PC-9 (cell line): ENCODE measurements at regions not wholly inside any gene's neighbourhood (a gene's known extent, or its start where the extent isn't known, plus 50 kb on each side); places are given as distances from the start of the nearest gene placed in this dataset.

Experiments used
- BruUV-seq: library from RNA; stranded (reverse); fragments of 400-500 nt; replicated peaks from 2 replicates; lab custom pipeline; 2021; lab: Mats Ljungman, UMichigan
- CTCF ChIA-PET: fragments of 300-600 bp; sonication (Branson Sonifier 250); formaldehyde crosslinking; loops from one replicate; lab custom pipeline; 2022; ENCODE audit warnings: antibody characterized with exemption; lab: Charles Lee
- POLR2A ChIA-PET: fragments of 300-600 bp; sonication (Branson Sonifier 250); formaldehyde crosslinking; loops from one replicate; lab custom pipeline; 2022; ENCODE audit warnings: antibody characterized with exemption; ENCODE audit not compliant: unreplicated experiment; lab: Charles Lee
- DNase-seq, 2 experiments: peaks; one replicate each; pipeline versions ENCODE4 v3.0.0 to v3.0.0-alpha.2; 2015 to 2022; ENCODE audit warnings: mixed read lengths in 1 of 2
- H2AFZ ChIP-seq: fragments of 200-600 bp; sonication (generic); 2 replicates; pipeline ENCODE4 v1.8.1; 2017; ENCODE audit warnings: antibody characterized with exemption
- H3F3A ChIP-seq: fragments of 200-600 bp; sonication (generic); 2 replicates; pipeline ENCODE4 v1.8.1; 2017; ENCODE audit warnings: antibody characterized with exemption, mild to moderate bottlenecking, low read depth; ENCODE audit not compliant: insufficient read depth
- H3K27ac ChIP-seq: fragments of 200-600 bp; sonication (generic); 2 replicates; pipeline ENCODE4 v1.6.1; 2016; ENCODE audit warnings: mixed run types
- H3K27me3 ChIP-seq: fragments of 200-600 bp; sonication (generic); 2 replicates; pipeline ENCODE4 v1.6.1; 2016; ENCODE audit warnings: low read depth, mixed run types; ENCODE audit not compliant: insufficient read depth
- H3K36me3 ChIP-seq: fragments of 200-600 bp; sonication (generic); 2 replicates; pipeline ENCODE4 v1.6.1; 2016; ENCODE audit warnings: low read depth, mixed run types
- H3K4me1 ChIP-seq: fragments of 200-600 bp; sonication (generic); replicated peaks from 2 replicates; pipeline ENCODE4 v1.6.1; 2016; ENCODE audit warnings: mixed run types; ENCODE audit not compliant: insufficient read depth
- H3K4me2 ChIP-seq: fragments of 200-600 bp; sonication (generic); 2 replicates; pipeline ENCODE4 v1.6.1; 2017; ENCODE audit warnings: mixed run types
- H3K4me3 ChIP-seq: fragments of 200-600 bp; sonication (generic); 2 replicates; pipeline ENCODE4 v1.6.1; 2016; ENCODE audit warnings: mixed run types
- H3K79me2 ChIP-seq: fragments of 200-600 bp; sonication (generic); 2 replicates; pipeline ENCODE4 v1.6.1; 2017; ENCODE audit warnings: low read depth, mixed run types
- H3K9me2 ChIP-seq: fragments of 200-600 bp; sonication (generic); 2 replicates; pipeline ENCODE4 v1.8.1; 2017; ENCODE audit warnings: mild to moderate bottlenecking; ENCODE audit not compliant: insufficient read depth
- H3K9me3 ChIP-seq: fragments of 200-600 bp; sonication (generic); 2 replicates; pipeline ENCODE4 v1.8.1; 2016; ENCODE audit warnings: low read depth; ENCODE audit not compliant: insufficient read depth
- H4K20me1 ChIP-seq: fragments of 200-600 bp; sonication (generic); 2 replicates; pipeline ENCODE4 v1.8.1; 2017; ENCODE audit not compliant: insufficient read depth
- CTCF ChIP-seq: fragments of 200-600 bp; sonication (generic); conservative IDR thresholded peaks from 2 replicates; pipeline ENCODE4 v1.6.1; 2017; ENCODE audit warnings: mixed run types, antibody characterized with exemption, mild to moderate bottlenecking, moderate library complexity
- EZH2 ChIP-seq: fragments of 200-600 bp; sonication (generic); IDR thresholded peaks from 2 replicates; pipeline ENCODE4 v1.8.0; 2017; ENCODE audit warnings: antibody characterized with exemption, low read depth
- intact Hi-C: fragments of 100-400 bp; cut with micrococcal nuclease; formaldehyde crosslinking; loops from one replicate; pipeline ENCODE4 v1.10.0; 2022; ENCODE audit not compliant: unreplicated experiment

GRCh38 chr5:92370032-92370431 lies 986.9 kb upstream of the ARRDC3 start:
- Histone ChIP-seq H3K9me2 (no peaks in the 10 kb centered on the region; the same call in 1 of the 2 replicates), H2AFZ (no peak overlapping the region), H3K4me2 (no peak overlapping the region), H3K4me3 (no peak overlapping the region), H3F3A (no peaks in the 10 kb centered on the region), H3K9me3 (no peaks in the 10 kb centered on the region; the same call in 1 of the 2 replicates), H3K79me2 (no peaks in the 10 kb centered on the region), H3K27ac (no peak overlapping the region), H4K20me1 (no peaks in the 10 kb centered on the region), H3K4me1 (no peaks in the 10 kb centered on the region), H3K36me3 (no peaks in the 10 kb centered on the region), H3K27me3 (no peaks in the 10 kb centered on the region)
- CTCF ChIA-PET = no interaction called here
- intact Hi-C loops = no loop called here
- BruUV-seq = no TSS peak
- TF ChIP-seq CTCF = no peak
- TF ChIP-seq EZH2 = no peak
- DNase-seq = no peak
- POLR2A ChIA-PET = no interaction called here

GRCh38 chr5:92369587-92369986 lies 986.5 kb upstream of the ARRDC3 start:
- Histone ChIP-seq H3K4me1 (no peaks in the 10 kb centered on the region), H3K27ac (no peak overlapping the region), H3K9me2 (no peaks in the 10 kb centered on the region; the same call in 1 of the 2 replicates), H4K20me1 (no peaks in the 10 kb centered on the region), H3K79me2 (no peaks in the 10 kb centered on the region), H3K36me3 (no peaks in the 10 kb centered on the region), H3K4me2 (no peak overlapping the region), H3K27me3 (no peaks in the 10 kb centered on the region), H2AFZ (no peak overlapping the region), H3K9me3 (no peaks in the 10 kb centered on the region; the same call in 1 of the 2 replicates), H3F3A (no peaks in the 10 kb centered on the region), H3K4me3 (no peak overlapping the region)
- ChIA-PET POLR2A (no interaction called here), CTCF (no interaction called here)
- DNase-seq = no peak
- TF ChIP-seq EZH2 (no peak), CTCF (no peak)
- no TSS peak for BruUV-seq
- intact Hi-C loops = no loop called here

- no peak for DNase-seq
- Histone ChIP-seq H3K27me3 (no peaks in the 10 kb centered on the region), H3K9me3 (no peaks in the 10 kb centered on the region; the same call in 1 of the 2 replicates), H3K79me2 (no peaks in the 10 kb centered on the region), H3K4me2 (no peak overlapping the region), H2AFZ (no peak overlapping the region), H3K4me1 (no peaks in the 10 kb centered on the region), H3K27ac (no peak overlapping the region), H3F3A (no peaks in the 10 kb centered on the region), H3K4me3 (no peak overlapping the region), H3K9me2 (no peaks in the 10 kb centered on the region), H4K20me1 (no peaks in the 10 kb centered on the region), H3K36me3 (no peaks in the 10 kb centered on the region)
- BruUV-seq = no TSS peak
- ChIA-PET POLR2A (interaction anchor here (0.6 kb wide), 1 partner anchor 871 kb away, joined by 4 read pairs; no protein-coding TSS in a partner anchor), CTCF (no interaction called here)
- TF ChIP-seq CTCF (no peak), EZH2 (no peak)
- intact Hi-C loops = no loop called here
These were observed 982.0 kb upstream of the ARRDC3 start for GRCh38 chr5:92364986-92365550.
